DMS153 treated with DMSO at 0.1 percent for 48 hours (cell line): ENCODE measurements at regions not wholly inside any gene's neighbourhood (a gene's known extent, or its start where the extent isn't known, plus 50 kb on each side); places are given as distances from the start of the nearest gene placed in this dataset.
A peak's percentile ranks its signal among the peaks of the same experiment; 100 is the strongest.

Experiments used
- DNase-seq: peaks from one replicate; lab custom pipeline; 2025; ENCODE audit not compliant: unreplicated experiment; lab: John Stamatoyannopoulos, UW

- no peak for DNase-seq
These were observed 131.7 kb downstream of the ACTL7B start for GRCh38 chr9:108724122-108724521.

GRCh38 chr9:108722396-108722795 lies 133.4 kb downstream of the ACTL7B start:
- DNase-seq, result no peak

DNA sequence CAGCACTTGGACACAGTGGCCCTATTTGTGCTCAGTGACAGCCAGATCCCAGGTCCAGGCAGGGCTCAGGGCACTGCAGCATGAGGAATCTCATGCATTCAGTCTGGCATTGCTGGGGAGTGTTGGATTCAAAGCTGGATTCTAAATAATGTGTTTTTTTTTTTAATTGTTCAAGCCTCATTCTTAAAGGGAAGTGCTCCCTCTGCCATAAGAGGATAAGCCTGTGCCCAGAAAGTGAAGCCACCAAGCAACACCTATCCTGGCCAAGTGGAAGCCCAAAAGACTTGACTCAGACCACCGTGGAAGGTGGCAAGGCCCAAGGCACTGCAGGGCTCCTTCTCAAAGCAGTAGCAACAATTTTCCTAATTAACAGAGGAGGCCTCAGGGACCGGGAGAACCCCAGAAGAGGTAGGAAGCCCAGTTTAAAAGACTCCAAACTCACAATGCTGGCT lies 135.6 kb downstream of the ACTL7B start:
- no peak for DNase-seq

- DNase-seq, result no peak
These were observed 145.4 kb downstream of the ACTL7B start for GRCh38 chr9:108710424-108710823.

- no peak for DNase-seq
These were observed 145.8 kb downstream of the ACTL7B start for GRCh38 chr9:108709997-108710396.

DNA sequence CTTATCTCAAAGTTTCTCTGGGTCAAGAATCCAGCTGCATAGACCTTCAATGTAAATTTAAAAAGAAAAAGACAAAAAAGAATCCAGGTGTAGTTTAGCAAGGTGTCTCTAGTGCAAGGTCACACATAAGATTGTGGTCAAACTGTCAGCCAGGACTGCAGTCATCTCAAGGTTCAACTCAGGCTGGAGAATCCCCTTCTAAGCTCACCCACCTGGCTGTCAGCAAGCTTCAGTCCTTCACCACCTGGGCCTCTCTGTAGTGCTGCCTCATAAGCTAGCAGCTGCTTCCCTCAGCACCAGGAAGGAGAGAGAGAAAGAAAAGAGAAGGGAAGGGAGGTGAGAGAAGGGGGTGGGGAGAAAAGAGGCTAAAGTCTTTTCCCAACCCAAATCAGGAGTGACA lies 146.7 kb downstream of the ACTL7B start:
- DNase-seq, result no peak

DNA sequence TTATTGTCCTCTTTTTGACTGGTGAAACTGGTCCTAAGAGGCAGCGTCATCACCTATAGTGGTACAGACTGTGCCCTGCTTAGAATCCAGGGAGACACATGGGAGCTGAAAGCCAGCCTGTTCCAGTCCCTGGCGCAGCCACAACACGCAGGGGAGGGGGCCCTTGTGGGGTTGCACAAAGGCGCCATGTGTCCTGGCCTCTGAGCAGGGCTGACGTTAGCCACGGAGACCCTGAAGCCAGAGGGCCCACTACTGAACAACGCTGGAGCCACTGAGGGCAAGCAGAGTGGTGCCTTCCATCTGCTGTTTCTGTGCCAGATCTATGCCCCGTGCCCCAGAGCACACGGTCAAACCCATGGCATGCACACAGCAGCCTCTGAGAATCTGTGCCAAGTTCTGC lies 147.3 kb downstream of the ACTL7B start:
- no peak for DNase-seq

GRCh38 chr9:108707120-108707519 lies 148.7 kb downstream of the ACTL7B start:
- DNase-seq, result no peak

DNA sequence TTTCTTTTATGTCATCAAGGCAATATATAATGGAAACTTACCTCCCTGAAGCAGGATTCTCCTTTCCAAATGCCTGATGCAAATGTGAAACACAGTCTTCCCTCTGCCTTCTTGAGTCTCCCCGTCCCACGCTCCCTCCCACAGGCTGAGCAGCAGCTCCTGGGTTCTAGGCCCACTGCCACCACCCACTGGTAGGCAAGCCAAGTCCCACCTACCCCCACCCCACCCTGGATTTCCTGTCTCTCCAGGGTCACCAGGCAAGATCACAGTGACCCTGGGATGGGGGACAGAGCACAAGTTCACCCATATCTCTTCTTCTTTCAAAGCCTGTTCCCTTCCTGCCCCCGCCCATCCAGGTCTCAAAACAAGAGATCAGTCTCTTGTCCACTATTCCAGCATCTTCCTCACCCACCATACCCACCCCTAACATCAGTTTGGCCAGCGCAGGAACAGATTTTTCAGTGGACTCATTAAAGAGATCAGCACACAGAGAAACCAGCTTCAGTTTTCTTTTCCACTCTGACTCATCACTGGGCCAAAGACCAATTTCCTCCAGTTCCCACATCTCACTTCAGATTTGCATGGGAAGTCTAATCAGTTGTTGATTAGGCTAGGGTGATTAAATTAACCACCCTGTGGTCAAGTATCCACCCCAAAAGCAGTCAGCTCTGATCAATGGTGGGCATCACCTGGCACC lies 151.5 kb downstream of the ACTL7B start:
- no peak for DNase-seq

- peak; percentile 76 for DNase-seq
These were observed 152.4 kb downstream of the ACTL7B start for GRCh38 chr9:108703429-108703828.

- DNase-seq, result no peak
These were observed 153.1 kb downstream of the ACTL7B start for GRCh38 chr9:108702681-108703080.

- DNase-seq, result no peak
These were observed 157.0 kb downstream of the ACTL7B start for GRCh38 chr9:108698801-108699200.

- no peak for DNase-seq
These were observed 157.6 kb downstream of the ACTL7B start for GRCh38 chr9:108698231-108698630.

- DNase-seq, result no peak
These were observed 159.6 kb downstream of the ACTL7B start for GRCh38 chr9:108696156-108696555.

DNA sequence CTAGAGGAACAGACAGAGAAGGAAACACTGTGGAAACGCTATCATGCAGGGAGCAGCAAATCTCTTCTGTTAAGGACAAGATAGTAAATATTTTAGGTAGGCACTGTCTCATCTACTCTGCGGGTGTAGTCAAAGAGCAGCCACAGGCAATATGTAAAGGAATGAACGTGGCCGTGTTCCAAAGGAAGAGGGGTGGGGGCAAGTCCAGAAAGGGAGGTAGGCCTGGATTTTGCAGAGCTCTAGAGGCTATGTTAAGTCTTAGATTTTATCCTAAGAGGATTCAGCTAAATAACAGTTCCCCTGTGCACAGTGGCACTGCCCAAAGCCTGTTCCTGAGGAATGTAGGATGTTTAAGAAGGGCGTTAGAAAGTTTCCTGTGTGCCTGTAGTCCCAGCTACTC lies 161.6 kb downstream of the ACTL7B start:
- no peak for DNase-seq

DNA sequence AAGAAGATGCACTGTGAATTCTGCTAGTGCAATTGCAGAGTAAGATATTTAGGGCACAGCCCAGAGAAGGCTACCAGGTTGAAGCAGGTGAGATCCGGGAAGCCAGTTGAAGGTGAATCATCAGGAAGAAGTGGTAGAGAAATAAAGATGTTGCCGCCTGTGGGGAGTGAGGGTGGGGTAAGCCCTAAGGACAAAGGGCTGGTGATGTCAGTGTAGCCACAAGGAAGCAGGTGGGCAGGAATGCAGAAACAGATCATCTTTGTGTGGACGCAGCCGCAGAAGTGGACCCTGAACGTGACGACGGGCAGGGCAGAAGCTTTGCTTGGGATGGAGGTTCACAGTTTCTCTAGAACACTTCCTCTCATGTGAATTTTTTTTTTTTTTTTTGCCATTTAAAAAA lies 164.2 kb downstream of the ACTL7B start:
- DNase-seq, result no peak

DNA sequence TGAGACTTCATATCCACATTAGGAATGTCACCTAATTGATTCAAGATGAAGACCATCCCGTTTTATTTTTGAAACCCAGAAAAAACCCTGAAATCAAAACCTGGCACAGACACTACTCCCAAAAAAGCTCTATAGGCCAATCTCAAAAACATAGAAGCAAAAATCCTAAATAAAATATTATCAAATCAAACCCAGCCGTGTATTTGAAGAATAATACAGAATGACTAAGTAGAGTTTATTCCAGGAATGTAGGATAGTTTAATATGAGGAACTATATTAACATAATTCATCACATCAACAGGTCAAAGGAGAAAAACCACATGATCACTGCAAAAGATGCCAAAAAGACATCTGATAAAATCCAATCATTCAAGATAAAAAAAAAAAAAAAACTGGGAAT lies 167.1 kb downstream of the ACTL7B start:
- DNase-seq, result no peak

- no peak for DNase-seq
These were observed 167.7 kb downstream of the ACTL7B start for GRCh38 chr9:108688051-108688450.

DNA sequence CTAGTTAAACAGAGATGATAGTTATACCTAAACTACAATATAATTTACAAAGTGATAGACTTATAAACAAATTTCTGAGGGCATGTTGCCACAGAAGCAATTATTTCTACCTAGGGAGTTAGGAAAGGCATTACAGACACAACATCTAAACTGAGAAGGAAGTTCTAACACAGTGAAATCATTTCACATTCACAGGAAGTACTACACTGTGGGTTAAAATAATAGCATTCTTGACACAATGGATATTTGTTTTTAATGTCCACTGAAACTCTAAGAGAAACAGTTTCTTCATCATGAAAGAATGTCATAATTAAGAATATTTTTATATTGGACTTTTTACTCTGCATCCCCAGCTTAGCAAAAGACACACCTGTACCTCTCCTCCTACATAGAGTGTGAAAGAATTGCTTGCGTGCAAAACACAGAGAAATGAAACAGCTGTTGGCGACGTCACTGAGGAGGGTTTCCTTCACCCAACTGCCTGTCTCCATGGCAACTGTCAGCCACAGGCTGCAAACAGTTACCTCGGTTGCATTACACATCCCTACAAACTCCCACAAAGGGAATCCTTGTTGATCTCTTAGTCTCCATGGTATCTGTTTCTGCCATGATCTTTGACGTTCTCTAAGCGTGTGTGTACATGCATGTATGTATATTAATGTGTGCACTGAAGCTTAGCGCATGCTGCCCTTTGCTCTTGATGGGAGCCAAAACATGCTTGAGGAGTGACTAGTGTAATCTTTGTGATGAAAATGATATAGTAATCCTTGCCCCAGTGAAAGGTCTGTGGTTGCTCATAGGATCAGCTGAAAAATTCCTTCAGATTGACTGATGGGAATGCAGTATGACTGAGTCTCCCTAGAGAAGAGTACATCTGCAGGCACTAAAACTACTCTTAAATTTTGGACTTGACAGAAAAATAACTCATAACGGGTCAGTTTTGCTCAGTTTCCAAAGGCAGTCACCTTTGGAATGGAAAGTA lies 168.5 kb downstream of the ACTL7B start:
- DNase-seq, result no peak

DNA sequence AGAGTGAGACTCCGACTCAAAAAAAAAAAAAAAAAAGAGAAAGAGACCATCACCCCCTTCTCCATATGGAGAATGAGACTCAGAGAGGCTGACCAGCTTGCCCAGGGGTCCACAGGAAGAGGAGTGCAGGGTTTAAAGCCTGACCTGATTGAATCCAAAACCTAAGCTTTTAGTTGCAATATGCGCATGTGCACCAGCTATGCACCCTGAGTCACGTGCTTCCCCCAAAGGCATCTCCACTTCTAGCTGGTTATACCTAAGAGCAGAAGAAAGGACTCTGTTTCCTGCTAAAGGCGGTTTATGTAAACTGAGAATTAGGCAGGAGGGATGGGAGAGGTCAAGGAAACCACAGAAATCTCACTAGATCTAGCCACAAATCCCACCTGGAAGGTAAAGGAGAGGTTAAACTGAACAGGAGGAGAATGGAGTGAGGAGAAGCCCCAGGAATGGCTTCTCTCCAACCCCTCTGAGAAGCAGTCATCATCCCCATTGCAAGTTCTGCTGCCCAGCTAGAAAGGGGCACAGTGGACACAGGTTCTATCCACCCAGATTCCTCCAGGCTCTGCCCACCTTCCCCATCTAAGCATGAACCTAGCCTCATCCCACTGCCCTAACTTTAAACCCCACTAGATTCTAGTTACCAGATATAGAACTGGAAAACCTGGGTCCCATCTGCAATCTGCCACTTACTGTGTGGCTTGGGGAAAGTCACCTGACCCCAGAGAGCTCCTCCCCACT lies 171.3 kb downstream of the ACTL7B start:
- DNase-seq, result no peak

DNA sequence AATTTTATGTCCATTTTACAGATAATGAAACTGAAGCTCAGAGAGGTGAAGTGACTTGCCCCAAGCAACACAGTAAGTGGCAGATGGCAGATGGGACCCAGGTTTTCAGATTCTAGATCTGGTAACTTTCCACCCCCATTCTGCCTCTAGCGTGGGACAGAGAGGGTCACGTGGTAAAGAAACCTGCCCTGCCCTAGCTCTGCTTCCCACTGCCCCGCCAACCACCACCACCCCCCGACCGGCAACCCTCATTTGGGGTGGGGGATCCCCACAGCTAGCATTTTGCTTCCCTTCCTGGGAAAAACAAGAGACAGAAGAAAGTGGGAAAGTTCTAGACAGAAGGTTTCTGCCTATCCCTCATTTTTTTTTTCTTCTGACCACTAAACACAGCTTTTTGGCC lies 172.5 kb downstream of the ACTL7B start:
- DNase-seq, result no peak
